Midbrain (tissue), 1 donor: ENCODE measurements at regions not wholly inside any gene's neighbourhood (a gene's known extent, or its start where the extent isn't known, plus 50 kb on each side); places are given as distances from the start of the nearest gene placed in this dataset.

ENCODE experiments used
- DNase-seq: peaks from one replicate; lab custom pipeline; 2025; lab: John Stamatoyannopoulos, UW

DNA sequence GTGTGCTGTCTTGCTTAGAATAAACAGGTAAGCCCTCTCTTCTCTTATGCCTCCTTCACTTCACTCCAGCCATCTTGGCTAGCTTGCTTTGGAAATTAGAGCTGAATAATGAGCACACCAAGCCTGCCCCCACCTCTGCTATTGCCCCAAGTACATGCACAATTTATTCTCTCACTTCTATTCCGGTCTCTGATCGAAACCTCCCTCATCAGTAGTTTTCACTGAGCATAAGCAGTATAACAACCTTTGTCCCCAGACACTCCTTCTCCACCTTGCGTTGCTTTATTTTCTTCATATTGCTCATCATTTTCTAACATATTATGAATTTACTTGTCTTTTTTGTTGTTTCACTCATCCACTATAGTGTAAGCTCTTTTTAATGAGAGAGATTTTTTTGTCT lies 253.4 kb downstream of the GXYLT1 start:
- DNase-seq, result no peak

- no peak for DNase-seq
These were observed 256.4 kb downstream of the GXYLT1 start for GRCh38 chr12:41888285-41888684.

DNA sequence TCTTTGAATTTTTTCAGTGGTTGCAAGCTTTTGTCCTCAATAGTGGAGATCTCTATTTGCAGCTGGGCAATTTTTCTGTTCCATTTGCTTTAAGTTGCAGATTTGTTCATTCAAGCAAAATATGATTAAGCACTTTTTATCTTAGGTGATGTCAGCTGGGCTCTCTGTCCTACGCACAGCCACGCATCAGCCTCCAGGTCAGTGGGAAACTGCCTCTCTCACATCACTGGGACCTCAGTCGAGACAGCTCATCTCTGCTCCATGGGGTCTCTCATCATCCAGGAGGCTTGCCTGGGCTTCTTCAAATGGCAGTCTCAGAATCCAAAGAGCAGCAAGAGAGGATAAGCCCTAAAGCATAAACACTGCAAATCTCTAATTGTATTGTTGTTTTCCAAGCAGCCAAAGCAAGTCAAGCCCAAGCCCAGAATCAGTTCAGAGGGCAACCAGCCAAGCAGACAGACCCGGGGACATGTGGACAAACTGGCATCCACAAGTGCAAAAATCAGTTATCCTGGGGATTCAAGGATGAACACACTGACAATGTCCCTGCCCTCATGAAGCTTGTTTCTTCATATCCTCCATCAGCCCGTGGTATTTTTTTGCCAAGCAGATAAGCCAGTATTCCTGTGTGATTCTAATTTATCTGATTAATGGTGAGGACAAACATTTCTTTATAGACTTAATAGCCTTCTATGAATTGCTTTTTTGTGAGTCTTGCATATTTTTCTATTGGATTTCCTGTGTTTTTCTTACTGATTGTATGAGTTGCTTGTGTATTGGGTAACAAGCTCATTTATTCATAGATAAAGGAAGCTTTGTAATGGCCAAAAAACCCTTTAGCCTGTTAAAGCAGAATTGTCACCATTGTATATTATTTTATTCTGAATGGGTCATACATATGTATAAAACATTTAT lies 262.5 kb downstream of the GXYLT1 start:
- no peak for DNase-seq

DNA sequence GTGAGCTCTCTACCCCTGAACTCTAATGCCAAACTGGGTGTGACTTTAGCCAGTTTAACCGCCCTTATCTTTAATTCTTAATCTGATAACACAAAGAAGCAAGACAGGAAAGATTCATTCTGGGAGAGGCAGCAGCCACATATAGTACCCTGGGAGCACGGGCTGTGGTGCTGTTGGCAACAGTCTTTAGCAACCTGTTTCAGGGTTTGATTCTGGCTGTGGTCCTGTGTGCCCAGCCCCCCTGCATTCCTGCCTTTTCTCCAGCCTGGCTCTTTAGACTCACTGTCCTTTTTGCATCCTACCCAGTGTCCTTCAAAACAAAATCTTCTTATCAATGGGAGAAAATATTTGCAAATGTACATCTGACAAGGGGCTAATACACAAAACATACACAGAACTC lies 275.2 kb downstream of the GXYLT1 start:
- no peak for DNase-seq

- no peak for DNase-seq
These were observed 277.7 kb downstream of the GXYLT1 start for GRCh38 chr12:41866878-41867430.

DNA sequence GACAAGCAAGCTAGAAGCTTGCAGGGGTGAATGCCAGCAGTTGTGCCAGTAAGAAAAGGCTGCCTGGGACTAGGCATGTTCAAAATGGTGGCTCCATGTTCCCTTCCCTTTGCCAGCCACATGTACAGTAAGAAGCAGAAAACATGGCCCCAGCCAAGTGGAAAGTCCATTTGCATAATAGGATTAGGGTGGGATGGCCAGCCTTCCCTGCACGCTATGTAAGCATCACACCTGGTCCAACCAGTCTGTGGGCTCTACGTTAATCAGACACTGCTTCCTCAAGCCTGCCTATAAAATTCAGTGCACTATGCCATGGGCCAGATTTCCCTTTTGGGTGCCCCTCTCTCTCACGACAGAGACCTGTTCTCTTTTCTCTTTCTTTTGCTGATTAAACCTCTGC lies 288.4 kb downstream of the GXYLT1 start:
- no peak for DNase-seq

DNA sequence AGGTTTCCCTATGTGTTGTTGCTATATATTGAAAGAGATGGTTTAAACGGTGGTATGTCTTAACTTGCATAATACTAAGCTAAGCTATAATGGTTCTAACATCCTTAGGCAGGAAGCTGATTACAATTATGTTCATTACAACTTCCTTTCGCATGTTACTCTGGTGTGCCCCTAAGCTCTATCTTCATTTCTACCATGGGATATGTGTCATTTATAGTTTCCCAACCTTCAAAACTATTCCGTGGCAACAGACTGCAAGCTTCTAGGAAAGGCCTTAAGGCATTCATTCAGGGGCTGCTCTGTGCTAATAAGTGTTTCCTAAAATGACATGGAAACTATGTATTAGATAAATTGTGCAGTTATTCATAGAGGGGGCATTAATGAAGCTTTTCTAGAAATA lies 294.6 kb downstream of the GXYLT1 start:
- no peak for DNase-seq

- no peak for DNase-seq
These were observed 298.0 kb downstream of the GXYLT1 start for GRCh38 chr12:41846718-41847117.

DNA sequence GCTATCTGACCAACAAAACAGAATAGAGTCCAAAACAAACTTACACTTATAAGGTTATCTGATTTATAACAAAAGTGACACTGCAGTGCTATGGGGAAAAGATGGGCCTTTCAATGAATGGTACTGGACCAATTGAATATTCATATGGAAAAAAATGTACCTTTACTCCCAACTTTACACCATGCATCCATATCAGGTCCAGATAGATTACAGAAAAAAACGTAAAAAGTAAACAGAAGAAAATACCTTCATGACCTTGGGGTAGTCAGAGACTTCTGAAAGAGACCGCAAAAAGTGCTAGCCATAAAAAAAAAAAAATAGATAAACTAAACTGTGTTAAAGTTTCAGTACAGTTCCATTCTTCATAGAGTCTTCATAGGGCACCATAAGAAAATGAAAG lies 308.3 kb downstream of the GXYLT1 start:
- no peak for DNase-seq

DNA sequence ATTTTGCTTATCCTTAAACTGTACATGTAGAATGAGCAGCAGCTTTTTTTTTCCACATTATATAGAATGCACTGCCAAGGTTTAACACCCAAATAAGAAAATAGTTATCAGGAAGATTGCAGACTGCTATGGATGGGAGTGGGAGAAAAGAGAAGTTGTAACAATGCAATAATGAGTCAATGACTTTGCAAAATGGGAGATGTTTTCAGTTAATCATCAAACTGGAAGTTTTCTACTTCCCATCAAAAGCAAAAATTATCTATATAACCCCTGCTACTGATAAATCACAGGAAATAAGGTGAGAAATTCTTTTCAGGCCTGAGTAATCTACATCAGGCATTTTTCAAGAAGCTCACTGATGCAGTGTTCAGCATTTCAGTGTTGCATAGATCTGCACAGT lies 309.1 kb downstream of the GXYLT1 start:
- DNase-seq, result no peak

DNA sequence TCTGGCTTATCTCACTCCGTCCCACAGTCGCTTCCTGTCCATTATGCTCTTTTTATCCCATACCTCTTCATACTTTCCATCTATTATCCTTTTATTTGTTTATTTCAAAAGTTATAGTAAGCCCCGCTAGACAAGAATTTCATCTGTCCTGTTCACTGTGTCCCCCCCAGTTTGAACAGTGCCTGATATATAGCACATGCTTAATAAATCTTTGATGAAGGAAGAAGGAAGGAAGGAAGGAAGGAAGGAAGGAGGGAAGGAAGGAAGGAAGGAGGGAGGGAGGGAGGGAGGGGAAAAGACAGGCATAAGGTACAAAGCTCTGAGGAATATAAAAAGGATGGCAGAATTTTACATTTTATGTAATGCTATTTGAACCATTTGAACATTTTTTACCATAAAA lies 324.7 kb downstream of the GXYLT1 start:
- DNase-seq, result no peak

GRCh38 chr12:41804026-41804425 lies 340.6 kb downstream of the GXYLT1 start:
- no peak for DNase-seq

DNA sequence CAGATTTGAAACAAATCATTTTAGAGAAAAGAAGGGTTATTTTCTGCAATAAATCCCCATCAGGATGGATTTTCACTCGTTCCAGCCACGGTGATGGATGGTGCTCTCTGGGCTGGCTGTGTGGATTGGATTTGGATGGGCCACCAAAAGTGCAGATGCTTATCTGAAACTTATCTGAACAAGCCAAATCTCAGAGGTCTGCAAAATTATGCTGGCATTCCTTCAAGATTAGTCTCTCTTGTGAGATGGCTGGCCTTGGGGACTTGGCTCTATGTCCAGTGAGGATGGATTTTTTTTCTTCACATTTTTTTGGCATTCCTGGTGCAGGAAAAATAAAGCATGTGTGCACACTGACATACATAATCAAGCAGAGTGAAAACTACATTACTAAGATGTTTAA lies 341.9 kb downstream of the GXYLT1 start:
- no peak for DNase-seq

DNA sequence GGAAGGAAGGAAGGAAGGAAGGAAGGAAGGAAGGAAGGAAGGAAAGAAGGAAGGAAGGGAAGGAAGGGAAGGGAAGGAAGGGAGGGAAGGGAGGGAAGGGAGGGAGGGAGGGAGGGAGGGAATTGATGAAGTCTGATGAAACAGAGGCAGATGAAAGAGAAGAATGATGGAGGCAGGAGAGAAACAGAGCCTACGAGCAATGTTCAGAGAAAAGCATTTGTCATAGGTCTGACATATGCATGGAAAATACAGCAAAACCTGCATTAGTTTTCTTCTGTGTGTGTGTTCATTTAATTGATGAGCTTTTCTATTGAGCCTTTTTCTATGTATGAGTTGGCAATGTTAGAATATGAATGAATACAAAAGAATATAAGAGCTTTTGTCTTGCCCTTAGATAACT lies 343.4 kb downstream of the GXYLT1 start:
- no peak for DNase-seq

- DNase-seq, result no peak
These were observed 345.0 kb downstream of the GXYLT1 start for GRCh38 chr12:41799671-41800070.

DNA sequence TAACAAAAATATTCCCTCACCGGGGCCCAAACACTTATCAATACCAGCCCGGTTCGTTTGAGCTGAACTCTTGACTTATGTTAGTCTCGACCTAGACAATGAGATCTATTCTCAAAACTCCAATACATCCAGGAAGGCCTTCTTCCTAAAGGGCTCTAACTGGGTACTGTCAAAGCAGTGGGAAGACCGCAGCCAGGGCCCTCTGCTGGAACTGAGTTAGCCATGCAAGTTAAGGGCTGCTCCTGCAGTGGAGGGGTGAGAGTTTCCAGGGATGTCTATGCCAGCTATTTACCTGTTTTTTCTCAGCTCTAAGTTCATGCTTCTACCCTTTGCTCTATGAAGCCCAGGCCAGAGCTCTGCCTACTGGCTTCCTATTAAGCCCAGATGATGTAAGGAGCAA lies 348.8 kb downstream of the GXYLT1 start:
- no peak for DNase-seq

DNA sequence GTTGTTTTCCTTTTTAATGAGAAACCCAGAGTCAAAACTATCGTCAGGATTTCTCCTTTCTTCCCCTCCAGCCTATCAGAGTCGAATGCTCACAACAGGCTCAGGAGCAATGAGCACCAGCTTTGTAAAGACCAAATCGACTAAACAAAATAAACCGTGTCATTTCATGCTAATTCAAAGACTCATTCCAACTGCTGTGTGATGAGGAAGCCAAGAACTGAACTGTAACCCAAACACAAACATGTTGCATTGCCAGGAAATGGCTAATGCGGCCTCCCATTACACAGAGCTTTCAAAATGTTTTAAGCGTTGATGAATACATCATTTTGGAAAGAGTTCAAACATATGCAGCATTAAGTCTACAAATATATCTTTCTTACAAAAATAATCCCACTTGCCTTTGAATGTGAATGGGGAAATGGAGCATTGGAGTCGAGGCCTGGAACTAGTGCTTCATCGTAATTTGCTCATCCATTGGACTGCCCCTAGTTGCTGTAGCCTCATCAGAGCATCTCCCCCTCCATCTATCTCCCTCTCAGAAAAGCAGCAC lies 349.5 kb downstream of the GXYLT1 start:
- no peak for DNase-seq

DNA sequence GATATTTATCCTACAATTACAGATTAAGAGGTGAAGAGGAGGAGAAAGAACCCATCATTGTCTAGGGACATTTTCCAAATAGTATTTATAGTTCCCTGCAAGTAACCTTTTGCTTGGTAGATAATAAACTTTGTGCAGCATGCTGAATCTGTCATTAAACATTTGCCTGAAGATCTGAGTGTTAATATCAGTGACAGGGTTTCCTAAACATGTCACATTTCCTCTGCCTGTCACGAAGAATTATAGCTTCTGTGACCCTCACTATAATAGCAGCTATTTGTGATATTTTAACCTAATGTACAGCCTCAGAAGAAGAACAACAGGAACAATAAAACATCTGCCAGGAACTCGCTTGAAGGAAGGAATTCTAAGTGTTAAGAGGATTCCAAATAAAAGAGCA lies 350.3 kb downstream of the GXYLT1 start:
- DNase-seq, result no peak

DNA sequence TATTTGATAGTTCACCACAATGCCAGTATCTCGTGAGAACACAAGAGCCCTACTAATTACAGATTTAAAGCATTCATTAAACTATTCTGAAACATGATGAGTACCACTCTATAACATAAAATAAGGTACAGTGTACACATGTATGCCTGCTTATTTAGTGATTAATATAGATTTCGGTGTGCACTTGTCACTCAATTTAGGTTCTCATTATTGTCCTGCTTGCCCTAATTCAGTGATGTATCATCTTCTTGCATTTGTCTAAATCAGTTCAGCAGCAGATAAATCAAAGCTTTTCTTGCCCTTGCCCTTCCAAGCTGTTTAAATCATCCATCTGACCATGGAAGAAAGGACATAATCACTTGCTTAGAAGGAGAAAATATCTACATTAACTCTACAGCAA lies 359.7 kb downstream of the GXYLT1 start:
- DNase-seq, result no peak

DNA sequence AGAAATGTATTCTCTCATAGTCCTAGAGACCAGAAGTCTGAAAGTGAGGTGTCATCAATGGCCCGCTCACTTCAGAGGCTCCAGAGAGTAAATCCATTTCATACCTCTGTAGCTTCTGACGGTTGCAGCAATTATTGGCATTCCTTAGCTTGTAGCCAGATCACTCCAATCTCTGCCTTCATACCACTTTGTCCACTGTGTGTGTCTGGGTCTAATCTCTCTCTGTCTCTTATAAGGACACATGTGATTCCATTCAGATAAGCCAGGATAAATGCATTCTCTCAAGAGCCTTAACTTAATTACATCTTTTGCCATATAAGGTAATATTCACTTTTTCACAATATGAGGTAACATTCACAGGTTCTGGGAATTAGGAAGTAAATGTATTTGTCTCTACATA lies 365.7 kb downstream of the GXYLT1 start:
- DNase-seq, result no peak

GRCh38 chr12:41777064-41777790 lies 367.4 kb downstream of the GXYLT1 start:
- no peak for DNase-seq

DNA sequence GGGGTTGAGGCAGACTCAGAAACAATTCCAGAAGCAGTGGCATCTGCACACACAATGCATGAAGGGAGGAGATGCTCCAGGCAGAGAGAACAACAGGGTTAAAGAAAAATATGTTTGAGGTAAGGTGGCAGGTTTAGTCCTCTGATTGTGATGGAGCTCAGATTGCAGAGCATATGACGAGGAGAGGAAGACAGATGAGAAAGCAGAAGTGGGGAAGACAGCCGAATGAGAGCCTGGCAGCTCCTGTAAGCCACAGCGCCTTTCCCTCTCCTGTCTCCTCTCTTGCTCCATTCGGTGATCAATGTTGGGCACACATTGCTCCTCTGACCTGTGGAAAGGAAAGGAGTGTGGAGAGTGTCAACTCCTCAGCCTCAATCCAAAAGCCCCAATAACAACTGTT lies 372.2 kb downstream of the GXYLT1 start:
- no peak for DNase-seq

GRCh38 chr12:41769810-41770209 lies 374.9 kb downstream of the GXYLT1 start:
- no peak for DNase-seq
